ENCODE measurements at regions not wholly inside any gene's neighbourhood (a gene's known extent, or its start where the extent isn't known, plus 50 kb on each side); places are given as distances from the start of the nearest gene placed in this dataset.

DNA sequence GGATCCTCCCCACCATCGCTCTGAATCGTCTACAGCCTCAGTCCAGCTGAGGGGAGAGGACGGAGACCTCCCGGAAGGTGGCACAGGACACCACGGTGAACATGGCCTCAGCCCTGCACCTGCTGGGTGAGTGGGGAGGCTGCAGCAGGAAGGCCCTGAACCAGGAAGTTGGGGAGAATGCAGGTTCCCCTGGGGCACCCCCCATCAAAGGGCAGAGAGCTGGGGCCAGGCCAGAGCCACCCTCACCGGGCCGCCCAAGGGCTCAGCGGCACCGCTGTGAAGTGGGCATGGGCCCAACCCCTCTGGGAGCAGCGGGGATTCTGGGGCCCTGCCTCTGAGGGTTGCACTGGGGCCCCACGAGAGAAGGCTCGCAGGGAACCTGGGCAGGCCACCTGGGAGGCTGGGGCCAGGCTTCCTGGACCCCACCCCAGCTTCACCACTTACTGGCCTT is 98.7 kb downstream of the MICALL2 start:
- Histone ChIP-seq H4K8ac (ENCODE audit: low read depth, low read length) (no peak overlapping the region), H3K36me3 (ENCODE audit: control insufficient read depth, insufficient read depth, low read length) (no peaks in the 10 kb centered on the region), H4K5ac (ENCODE audit: low read length) (no peak overlapping the region), H3K79me1 (ENCODE audit: low read length) (no peaks in the 10 kb centered on the region), H3K23ac (ENCODE audit: low read length) (no peak overlapping the region), H2BK5ac (ENCODE audit: low read length) (no peak overlapping the region), H2BK15ac (replicated peaks; ENCODE audit: low read depth) (no peak overlapping the region), H3K4me3 (ENCODE audit: low read length) (no peak overlapping the region), H3K9ac (ENCODE audit: low read length) (no peak overlapping the region), H3K18ac (ENCODE audit: low read length) (no peak overlapping the region), H3K56ac (ENCODE audit: low read length) (no peak overlapping the region), H3K4ac (ENCODE audit: low read depth, low read length) (no peak overlapping the region), H2AK5ac (ENCODE audit: low read length) (no peak overlapping the region), H3K4me1 (ENCODE audit: control insufficient read depth, low read depth, low read length) (no peaks in the 10 kb centered on the region), H3K79me2 (ENCODE audit: control insufficient read depth, insufficient read depth, low read length) (no peaks in the 10 kb centered on the region), H2BK120ac (ENCODE audit: low read depth, low read length) (no peak overlapping the region), H3K27ac (ENCODE audit: low read depth, low read length) (no peak overlapping the region), H3K27me3 (ENCODE audit: insufficient read depth, low read length, poor library complexity) (no peaks in the 10 kb centered on the region), H3K4me2 (ENCODE audit: low read length) (no peak overlapping the region)
- DNase-seq: no peak
- no CpG with 5 or more reads among the region's 12 CpGs for WGBS (ENCODE audit: extremely low coverage, insufficient coverage, low lambda C conversion rate)

DNA sequence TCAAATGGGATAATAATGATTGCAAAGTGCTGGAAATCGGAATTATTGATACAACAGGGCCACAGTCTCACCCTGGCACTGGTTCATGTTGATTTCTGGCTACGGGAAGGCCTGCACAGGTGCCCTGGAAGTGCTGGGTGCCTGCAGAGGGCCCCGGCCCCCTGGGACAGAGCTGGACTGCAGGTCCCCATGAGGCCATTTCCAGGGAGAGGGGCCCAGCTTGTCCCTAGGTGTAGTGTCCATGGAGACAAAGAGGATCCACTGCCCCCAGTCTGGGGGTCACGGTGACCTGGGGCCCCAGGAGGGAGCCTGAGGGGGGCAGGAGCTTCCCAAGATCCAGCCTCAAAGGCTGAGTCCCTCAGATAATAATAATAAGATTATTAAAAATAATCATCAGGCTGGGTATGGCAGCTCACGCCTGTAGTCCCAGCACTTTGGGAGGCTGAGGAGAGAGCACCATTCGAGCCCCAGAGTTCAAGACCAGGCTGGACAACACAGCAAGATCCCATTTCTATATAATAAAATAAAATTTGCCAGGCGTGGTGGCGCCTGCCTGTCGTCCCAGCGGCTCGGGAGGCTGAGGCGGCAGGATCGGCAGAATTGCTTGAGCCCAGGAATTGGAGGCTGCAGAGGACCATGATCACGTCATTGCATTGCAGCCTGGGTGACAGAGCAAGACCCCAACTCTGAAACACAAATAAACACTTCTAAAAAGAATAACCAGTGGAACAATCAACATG is 98.1 kb downstream of the MICALL2 start:
- Histone ChIP-seq H3K4me2 (ENCODE audit: low read length) (no peak overlapping the region), H3K36me3 (ENCODE audit: control insufficient read depth, insufficient read depth, low read length) (no peaks in the 10 kb centered on the region), H4K8ac (ENCODE audit: low read depth, low read length) (no peak overlapping the region), H3K79me1 (ENCODE audit: low read length) (no peaks in the 10 kb centered on the region), H3K56ac (ENCODE audit: low read length) (no peak overlapping the region), H4K5ac (ENCODE audit: low read length) (no peak overlapping the region), H3K27ac (ENCODE audit: low read depth, low read length) (no peak overlapping the region), H2BK5ac (ENCODE audit: low read length) (no peak overlapping the region), H3K18ac (ENCODE audit: low read length) (no peak overlapping the region), H2AK5ac (ENCODE audit: low read length) (no peak overlapping the region), H3K23ac (ENCODE audit: low read length) (no peak overlapping the region), H3K27me3 (ENCODE audit: insufficient read depth, low read length, poor library complexity) (no peaks in the 10 kb centered on the region), H3K79me2 (ENCODE audit: control insufficient read depth, insufficient read depth, low read length) (no peaks in the 10 kb centered on the region), H3K4me1 (ENCODE audit: control insufficient read depth, low read depth, low read length) (no peaks in the 10 kb centered on the region), H3K4me3 (ENCODE audit: low read length) (no peak overlapping the region), H2BK120ac (ENCODE audit: low read depth, low read length) (no peak overlapping the region), H3K4ac (ENCODE audit: low read depth, low read length) (no peak overlapping the region), H3K9ac (ENCODE audit: low read length) (no peak overlapping the region), H2BK15ac (replicated peaks; ENCODE audit: low read depth) (no peak overlapping the region)
- no peak for DNase-seq
- no CpG with 5 or more reads among the region's 14 CpGs for WGBS (ENCODE audit: extremely low coverage, insufficient coverage, low lambda C conversion rate)

DNA sequence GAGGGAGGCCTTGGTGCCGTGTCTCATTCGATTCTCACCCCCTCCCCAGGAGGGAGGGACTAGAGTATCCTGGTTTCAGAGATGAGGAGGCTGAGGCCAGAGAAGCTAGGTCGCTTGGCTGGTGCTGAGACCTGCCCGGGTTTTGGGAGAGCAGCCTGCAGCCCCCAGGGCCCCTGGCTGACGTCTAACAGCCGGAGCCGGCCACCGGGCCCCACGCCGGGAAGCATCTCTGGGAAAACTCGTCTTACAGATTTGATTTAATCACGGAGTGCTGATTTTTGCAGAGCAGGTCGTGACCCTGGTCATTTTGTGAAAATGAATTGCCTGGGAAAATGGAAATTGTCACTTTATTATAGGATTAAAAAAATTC is 97.5 kb downstream of the MICALL2 start:
- no peak overlapping the region for H3K4me2 ChIP-seq (ENCODE audit: low read length)
- no peak overlapping the region for H2BK5ac ChIP-seq (ENCODE audit: low read length)
- DNase-seq: no peak
- H3K27me3 ChIP-seq (ENCODE audit: insufficient read depth, low read length, poor library complexity): no peaks in the 10 kb centered on the region
- H3K27ac ChIP-seq (ENCODE audit: low read depth, low read length): no peak overlapping the region
- H3K79me1 ChIP-seq (ENCODE audit: low read length): no peaks in the 10 kb centered on the region
- no peak overlapping the region for H3K23ac ChIP-seq (ENCODE audit: low read length)
- H3K9ac ChIP-seq (ENCODE audit: low read length): no peak overlapping the region
- no peak overlapping the region for H3K4ac ChIP-seq (ENCODE audit: low read depth, low read length)
- H3K4me1 ChIP-seq (ENCODE audit: control insufficient read depth, low read depth, low read length): no peaks in the 10 kb centered on the region
- no peak overlapping the region for H3K18ac ChIP-seq (ENCODE audit: low read length)
- H2BK120ac ChIP-seq (ENCODE audit: low read depth, low read length): no peak overlapping the region
- no peaks in the 10 kb centered on the region for H3K79me2 ChIP-seq (ENCODE audit: control insufficient read depth, insufficient read depth, low read length)
- H4K5ac ChIP-seq (ENCODE audit: low read length): no peak overlapping the region
- H2AK5ac ChIP-seq (ENCODE audit: low read length): no peak overlapping the region
- no CpG with 5 or more reads among the region's 13 CpGs for WGBS (ENCODE audit: extremely low coverage, insufficient coverage, low lambda C conversion rate)
- no peak overlapping the region for H4K8ac ChIP-seq (ENCODE audit: low read depth, low read length)
- H3K56ac ChIP-seq (ENCODE audit: low read length): no peak overlapping the region
- H3K4me3 ChIP-seq (ENCODE audit: low read length): no peak overlapping the region
- no peak overlapping the region for H2BK15ac ChIP-seq (replicated peaks; ENCODE audit: low read depth)
- no peaks in the 10 kb centered on the region for H3K36me3 ChIP-seq (ENCODE audit: control insufficient read depth, insufficient read depth, low read length)

DNA sequence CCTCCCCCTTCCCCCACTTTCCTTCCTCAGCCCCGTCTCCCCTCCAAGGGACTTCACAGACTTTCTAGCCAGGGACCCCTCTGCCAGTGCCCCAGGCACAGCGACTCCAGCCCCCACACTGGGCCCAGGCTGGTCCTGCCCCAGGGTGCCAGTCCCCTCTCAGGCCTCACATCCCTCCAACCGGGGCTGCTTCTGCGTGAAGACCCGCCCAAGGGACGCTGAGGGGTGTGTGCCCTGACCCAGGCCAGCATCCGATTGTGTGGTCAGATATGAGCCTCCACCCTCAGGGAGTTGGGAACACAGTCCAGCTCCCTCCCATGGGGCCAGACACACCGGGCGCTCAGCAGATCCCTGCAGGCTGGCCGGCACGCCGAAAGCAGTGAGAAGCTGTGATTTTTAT is 97.0 kb downstream of the MICALL2 start:
- Histone ChIP-seq H2BK15ac (replicated peaks; ENCODE audit: low read depth) (no peak overlapping the region), H3K9ac (ENCODE audit: low read length) (no peak overlapping the region), H3K79me2 (ENCODE audit: control insufficient read depth, insufficient read depth, low read length) (no peaks in the 10 kb centered on the region), H3K4me2 (ENCODE audit: low read length) (no peak overlapping the region), H3K18ac (ENCODE audit: low read length) (no peak overlapping the region), H4K5ac (ENCODE audit: low read length) (no peak overlapping the region), H3K4me3 (ENCODE audit: low read length) (no peak overlapping the region), H3K4ac (ENCODE audit: low read depth, low read length) (no peak overlapping the region), H3K23ac (ENCODE audit: low read length) (no peak overlapping the region), H3K27me3 (ENCODE audit: insufficient read depth, low read length, poor library complexity) (no peaks in the 10 kb centered on the region), H2AK5ac (ENCODE audit: low read length) (no peak overlapping the region), H2BK120ac (ENCODE audit: low read depth, low read length) (no peak overlapping the region), H3K79me1 (ENCODE audit: low read length) (no peaks in the 10 kb centered on the region), H2BK5ac (ENCODE audit: low read length) (no peak overlapping the region), H3K56ac (ENCODE audit: low read length) (no peak overlapping the region), H3K27ac (ENCODE audit: low read depth, low read length) (no peak overlapping the region), H3K36me3 (ENCODE audit: control insufficient read depth, insufficient read depth, low read length) (no peaks in the 10 kb centered on the region), H4K8ac (ENCODE audit: low read depth, low read length) (no peak overlapping the region), H3K4me1 (ENCODE audit: control insufficient read depth, low read depth, low read length) (no peaks in the 10 kb centered on the region)
- no peak for DNase-seq
- WGBS (ENCODE audit: extremely low coverage, insufficient coverage, low lambda C conversion rate): no CpG with 5 or more reads among the region's 12 CpGs

DNA sequence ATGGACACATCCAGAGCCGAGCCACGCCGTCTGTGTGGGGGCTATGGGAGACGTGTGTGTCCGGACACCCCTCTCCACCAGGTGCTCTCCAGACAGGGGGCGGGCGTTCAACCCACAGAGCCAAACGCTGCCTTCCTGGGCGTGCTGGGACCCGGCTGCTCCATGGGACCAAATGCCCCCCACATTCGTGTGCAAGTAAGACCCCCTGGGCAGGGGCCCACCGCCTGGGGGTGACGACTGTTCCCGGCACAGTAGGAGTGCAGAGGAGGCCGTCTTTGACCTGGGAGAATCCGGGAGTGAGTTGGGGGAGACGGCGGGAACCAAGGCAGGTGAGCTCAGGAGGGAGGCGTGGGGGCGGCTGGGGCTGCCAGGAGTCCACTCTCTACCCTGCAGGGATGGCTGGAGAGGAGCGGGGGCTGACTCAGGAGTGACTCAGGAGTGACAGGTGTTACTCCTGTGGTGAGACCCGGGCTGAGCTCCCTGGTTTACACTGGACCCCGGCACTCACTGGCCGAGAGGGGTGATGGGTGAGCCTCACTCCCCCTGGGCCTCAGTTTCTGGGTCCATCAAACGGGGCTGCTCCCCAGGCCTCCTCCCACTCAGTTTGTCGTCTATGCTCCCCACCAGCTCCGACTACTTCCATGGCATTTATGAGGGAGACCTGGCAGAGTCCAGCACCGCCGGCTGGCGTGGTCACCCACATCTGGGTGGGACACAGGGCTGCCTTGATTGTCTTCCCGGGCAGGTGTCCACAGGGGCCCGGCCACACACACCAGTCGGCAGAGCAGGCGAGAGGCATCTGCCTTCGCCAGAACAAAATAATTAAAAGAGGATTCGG is 95.0 kb downstream of the MICALL2 start:
- H3K4me3 ChIP-seq (ENCODE audit: low read length): no peak overlapping the region
- no peaks in the 10 kb centered on the region for H3K4me1 ChIP-seq (ENCODE audit: control insufficient read depth, low read depth, low read length)
- no peaks in the 10 kb centered on the region for H3K79me1 ChIP-seq (ENCODE audit: low read length)
- no peak overlapping the region for H4K8ac ChIP-seq (ENCODE audit: low read depth, low read length)
- no peak overlapping the region for H2AK5ac ChIP-seq (ENCODE audit: low read length)
- no peak for DNase-seq
- no peaks in the 10 kb centered on the region for H3K27me3 ChIP-seq (ENCODE audit: insufficient read depth, low read length, poor library complexity)
- no peak overlapping the region for H3K56ac ChIP-seq (ENCODE audit: low read length)
- no peak overlapping the region for H3K9ac ChIP-seq (ENCODE audit: low read length)
- no peaks in the 10 kb centered on the region for H3K79me2 ChIP-seq (ENCODE audit: control insufficient read depth, insufficient read depth, low read length)
- no peak overlapping the region for H3K27ac ChIP-seq (ENCODE audit: low read depth, low read length)
- H2BK15ac ChIP-seq (replicated peaks; ENCODE audit: low read depth): no peak overlapping the region
- no peak overlapping the region for H2BK120ac ChIP-seq (ENCODE audit: low read depth, low read length)
- no peak overlapping the region for H3K18ac ChIP-seq (ENCODE audit: low read length)
- H3K4ac ChIP-seq (ENCODE audit: low read depth, low read length): no peak overlapping the region
- no CpG with 5 or more reads among the region's 36 CpGs for WGBS (ENCODE audit: extremely low coverage, insufficient coverage, low lambda C conversion rate)
- no peak overlapping the region for H3K23ac ChIP-seq (ENCODE audit: low read length)
- H3K36me3 ChIP-seq (ENCODE audit: control insufficient read depth, insufficient read depth, low read length): no peaks in the 10 kb centered on the region
- H2BK5ac ChIP-seq (ENCODE audit: low read length): no peak overlapping the region
- H4K5ac ChIP-seq (ENCODE audit: low read length): no peak overlapping the region
- H3K4me2 ChIP-seq (ENCODE audit: low read length): no peak overlapping the region

Data from mesendoderm (in vitro differentiated cells).